ENCODE measurements at regions not wholly inside any gene's neighbourhood (a gene's known extent, or its start where the extent isn't known, plus 50 kb on each side); places are given as distances from the start of the nearest gene placed in this dataset.

DNA sequence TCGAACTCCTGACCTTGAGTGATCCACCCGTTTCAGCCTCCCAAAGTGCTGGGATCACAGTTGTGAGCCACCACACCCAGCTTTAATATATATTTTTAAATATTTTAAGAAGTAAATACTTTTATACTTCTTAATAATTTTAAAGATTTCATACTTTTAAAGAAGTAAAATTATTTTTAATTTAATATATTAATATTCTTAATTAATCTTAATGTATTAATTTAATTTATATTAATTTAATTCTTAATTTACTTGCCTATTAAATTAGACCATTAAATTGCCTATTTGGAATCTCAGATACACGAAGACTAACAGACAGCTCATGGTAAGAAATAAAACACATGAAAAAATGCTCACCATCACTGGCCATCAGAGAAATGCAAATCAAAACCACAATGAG lies 1087.4 kb downstream of the CDH18 start:
- no peak for DNase-seq
- peaks cover 3% of the 10 kb centered on the region for H3K9me3 ChIP-seq (ENCODE audit: control insufficient read depth, low read length, poor library complexity, severe bottlenecking)
- Mint-ChIP-seq H3K36me3 (ENCODE audit: low read depth) (no peaks in the 10 kb centered on the region), H3K4me3 (no peak overlapping the region), H3K27me3 (no peaks in the 10 kb centered on the region), H3K4me1 (no peaks in the 10 kb centered on the region), H3K27ac (no peak overlapping the region)
- no peak for ATAC-seq

DNA sequence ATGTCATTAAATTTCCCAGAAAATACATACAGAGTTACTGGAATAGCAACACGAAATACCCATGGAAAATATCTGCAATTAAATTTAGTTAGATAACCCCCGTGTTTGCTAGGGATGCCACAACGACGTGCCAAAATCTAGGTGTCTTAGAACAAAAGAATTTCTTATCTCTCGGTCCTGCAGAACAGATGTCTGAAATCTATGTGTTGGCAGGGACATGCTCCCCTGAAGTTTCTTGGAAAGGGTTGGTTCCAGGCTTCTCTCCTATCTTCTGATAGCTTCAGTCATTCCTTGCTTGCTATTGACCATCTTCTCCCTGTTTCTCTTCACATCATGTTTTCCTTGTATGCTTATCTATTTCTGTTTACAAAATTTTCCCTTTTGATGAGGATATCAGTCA lies 1067.0 kb downstream of the CDH18 start:
- no peak overlapping the region for H3K27ac Mint-ChIP-seq
- ATAC-seq (no peak), DNase-seq (no peak)
- H3K36me3 Mint-ChIP-seq (ENCODE audit: low read depth): no peaks in the 10 kb centered on the region
- H3K4me3 Mint-ChIP-seq: no peak overlapping the region
- H3K27me3 Mint-ChIP-seq: no peaks in the 10 kb centered on the region
- no peaks in the 10 kb centered on the region for H3K4me1 Mint-ChIP-seq
- no peaks in the 10 kb centered on the region for H3K9me3 ChIP-seq (ENCODE audit: control insufficient read depth, low read length, poor library complexity, severe bottlenecking)

DNA sequence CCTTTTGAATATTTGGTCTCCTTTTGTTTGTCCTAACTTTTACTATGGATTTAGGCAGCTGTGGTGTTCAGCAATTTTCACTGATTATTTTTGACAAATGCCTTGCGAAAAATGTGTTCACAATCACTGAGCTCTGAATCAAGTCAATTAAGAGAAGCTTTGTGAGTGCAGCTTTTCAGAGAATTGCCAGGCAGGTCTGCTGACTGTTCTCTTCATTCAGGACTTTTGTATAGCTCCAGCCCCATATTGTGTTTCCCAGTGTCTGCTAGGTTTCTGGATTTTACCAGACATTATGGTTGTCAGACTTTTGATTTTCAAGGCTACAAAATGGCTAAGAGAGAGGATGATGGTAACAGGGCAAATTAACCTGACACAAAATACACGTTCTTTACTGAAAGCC lies 1055.9 kb downstream of the CDH18 start:
- H3K9me3 ChIP-seq (ENCODE audit: control insufficient read depth, low read length, poor library complexity, severe bottlenecking): no peaks in the 10 kb centered on the region
- Mint-ChIP-seq H3K27me3 (no peaks in the 10 kb centered on the region), H3K4me1 (no peaks in the 10 kb centered on the region), H3K36me3 (ENCODE audit: low read depth) (no peaks in the 10 kb centered on the region), H3K4me3 (no peak overlapping the region), H3K27ac (no peak overlapping the region)
- ATAC-seq (no peak), DNase-seq (no peak)

DNA sequence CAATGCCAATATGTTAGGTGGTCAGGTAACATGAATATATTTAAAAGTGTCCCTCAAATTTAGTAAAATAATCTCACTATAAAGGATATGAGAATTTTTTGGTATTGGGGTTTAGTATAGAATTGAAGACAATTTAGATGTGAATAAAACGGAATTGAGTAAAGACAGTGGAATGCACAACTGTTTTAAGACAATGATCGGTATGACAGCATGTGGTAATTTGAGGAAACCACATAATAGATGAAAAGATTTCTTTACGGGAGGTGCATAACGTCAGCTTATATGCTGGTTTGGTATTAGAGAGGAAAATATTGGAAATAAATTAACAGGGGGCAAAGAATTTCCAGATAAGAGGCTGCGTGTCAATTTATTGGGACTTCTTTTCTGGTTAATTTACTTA lies 1043.2 kb downstream of the CDH18 start:
- no peak for DNase-seq
- no peaks in the 10 kb centered on the region for H3K27me3 Mint-ChIP-seq
- no peaks in the 10 kb centered on the region for H3K9me3 ChIP-seq (ENCODE audit: control insufficient read depth, low read length, poor library complexity, severe bottlenecking)
- no peak overlapping the region for H3K4me3 Mint-ChIP-seq
- H3K36me3 Mint-ChIP-seq (ENCODE audit: low read depth): no peaks in the 10 kb centered on the region
- no peaks in the 10 kb centered on the region for H3K4me1 Mint-ChIP-seq
- H3K27ac Mint-ChIP-seq: no peak overlapping the region
- no peak for ATAC-seq

- Mint-ChIP-seq H3K27me3 (no peaks in the 10 kb centered on the region), H3K36me3 (ENCODE audit: low read depth) (no peaks in the 10 kb centered on the region), H3K4me1 (no peaks in the 10 kb centered on the region), H3K4me3 (no peak overlapping the region), H3K27ac (no peak overlapping the region)
- ATAC-seq (no peak), DNase-seq (no peak)
- peaks cover 3% of the 10 kb centered on the region for H3K9me3 ChIP-seq (ENCODE audit: control insufficient read depth, low read length, poor library complexity, severe bottlenecking)
These were observed 1033.8 kb downstream of the CDH18 start for GRCh38 chr5:18954239-18954638.

DNA sequence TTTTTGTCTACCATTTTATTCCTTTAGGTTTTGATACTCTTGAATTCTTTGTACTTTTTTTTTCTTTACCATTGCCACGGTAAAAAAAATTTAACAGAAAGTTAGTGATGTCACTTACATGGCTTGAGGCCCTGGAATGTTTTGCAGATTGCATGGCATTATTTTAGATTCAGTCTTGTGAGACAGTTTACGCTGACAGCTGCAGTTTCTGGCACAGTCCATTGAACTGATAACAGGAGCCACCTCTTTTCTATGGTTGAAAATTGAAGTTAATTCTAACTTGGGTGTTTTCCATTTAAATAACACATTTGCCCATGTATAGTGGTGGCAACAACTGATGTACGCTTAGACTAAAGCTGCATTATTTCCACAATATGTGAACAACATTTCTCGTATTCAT lies 1028.5 kb downstream of the CDH18 start:
- DNase-seq (no peak), ATAC-seq (no peak)
- Mint-ChIP-seq H3K27me3 (no peaks in the 10 kb centered on the region), H3K4me3 (no peak overlapping the region), H3K27ac (no peak overlapping the region), H3K36me3 (ENCODE audit: low read depth) (no peaks in the 10 kb centered on the region), H3K4me1 (no peaks in the 10 kb centered on the region)
- H3K9me3 ChIP-seq (ENCODE audit: control insufficient read depth, low read length, poor library complexity, severe bottlenecking): no peaks in the 10 kb centered on the region

DNA sequence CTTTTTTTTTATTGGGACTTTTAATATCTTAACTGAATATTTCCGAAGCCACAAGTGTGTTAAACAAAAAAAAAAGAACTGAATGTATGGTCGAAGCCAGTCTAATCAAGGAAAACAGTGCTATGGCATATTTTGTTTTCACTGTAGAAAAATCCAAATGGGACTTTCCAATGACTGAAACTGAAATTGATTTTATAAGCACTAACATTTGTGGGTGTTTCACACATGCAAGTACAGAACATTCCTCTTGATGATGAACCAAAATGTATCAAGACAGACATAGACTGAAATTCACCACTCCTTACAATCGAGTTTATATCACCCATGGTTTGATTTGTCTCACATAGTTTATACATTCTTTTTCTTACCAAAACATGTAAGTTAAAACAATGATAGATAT lies 1026.8 kb downstream of the CDH18 start:
- Mint-ChIP-seq H3K27me3 (no peaks in the 10 kb centered on the region), H3K4me3 (no peak overlapping the region), H3K4me1 (no peaks in the 10 kb centered on the region), H3K36me3 (ENCODE audit: low read depth) (no peaks in the 10 kb centered on the region), H3K27ac (no peak overlapping the region)
- ATAC-seq (no peak), DNase-seq (no peak)
- H3K9me3 ChIP-seq (ENCODE audit: control insufficient read depth, low read length, poor library complexity, severe bottlenecking): no peaks in the 10 kb centered on the region

- Mint-ChIP-seq H3K27me3 (no peaks in the 10 kb centered on the region), H3K36me3 (ENCODE audit: low read depth) (no peaks in the 10 kb centered on the region), H3K4me3 (no peak overlapping the region), H3K4me1 (no peaks in the 10 kb centered on the region), H3K27ac (no peak overlapping the region)
- no peaks in the 10 kb centered on the region for H3K9me3 ChIP-seq (ENCODE audit: control insufficient read depth, low read length, poor library complexity, severe bottlenecking)
- ATAC-seq: no peak
- DNase-seq: no peak
These were observed 1022.1 kb downstream of the CDH18 start for GRCh38 chr5:18965893-18966292.

- no peaks in the 10 kb centered on the region for H3K9me3 ChIP-seq (ENCODE audit: control insufficient read depth, low read length, poor library complexity, severe bottlenecking)
- no peak for DNase-seq
- Mint-ChIP-seq H3K4me1 (no peaks in the 10 kb centered on the region), H3K27ac (no peak overlapping the region), H3K27me3 (no peaks in the 10 kb centered on the region), H3K4me3 (no peak overlapping the region), H3K36me3 (ENCODE audit: low read depth) (no peaks in the 10 kb centered on the region)
- no peak for ATAC-seq
These were observed 1020.4 kb downstream of the CDH18 start for GRCh38 chr5:18967637-18968036.

DNA sequence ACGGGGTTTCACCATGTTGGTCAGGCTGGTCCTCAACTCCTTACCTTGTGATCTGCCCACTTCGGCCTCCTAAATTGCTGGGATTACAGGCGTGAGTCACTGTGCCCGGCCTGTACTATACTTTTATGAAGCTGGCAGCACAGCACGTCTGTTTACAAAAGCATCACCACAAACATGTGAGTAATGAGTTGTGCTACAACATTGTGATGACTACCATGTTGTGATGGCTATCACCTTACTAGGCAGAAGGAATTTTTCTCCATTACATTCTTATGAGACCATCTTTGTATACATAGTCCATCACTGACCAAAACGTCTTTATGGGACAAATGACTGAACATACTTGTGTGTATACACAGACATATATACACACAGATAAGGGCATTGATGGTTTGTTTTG lies 1019.0 kb downstream of the CDH18 start:
- no peaks in the 10 kb centered on the region for H3K27me3 Mint-ChIP-seq
- ATAC-seq: no peak

DNA sequence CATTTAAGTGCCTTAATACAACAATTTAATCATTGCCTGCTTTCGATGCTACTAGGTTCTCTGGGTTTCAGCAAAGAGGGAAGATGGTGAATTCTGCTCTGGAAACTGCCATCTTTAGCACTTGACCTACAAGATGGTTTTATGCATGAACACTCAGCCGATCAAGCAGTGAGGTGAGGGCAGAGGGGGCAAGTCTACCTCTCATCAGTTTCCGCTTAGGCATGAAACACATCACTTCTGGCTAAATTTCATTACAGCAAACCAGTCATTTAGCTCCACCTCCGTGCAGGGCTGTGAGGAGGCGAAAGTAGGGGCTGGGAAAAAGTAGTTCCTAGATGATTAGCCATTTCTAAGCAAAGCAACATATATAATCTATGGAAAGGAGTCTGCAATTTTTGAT lies 1018.0 kb downstream of the CDH18 start:
- no peak for DNase-seq
- Mint-ChIP-seq H3K36me3 (ENCODE audit: low read depth) (no peaks in the 10 kb centered on the region), H3K4me3 (no peak overlapping the region), H3K27ac (no peak overlapping the region), H3K27me3 (no peaks in the 10 kb centered on the region), H3K4me1 (no peaks in the 10 kb centered on the region)
- ATAC-seq: no peak
- H3K9me3 ChIP-seq (ENCODE audit: control insufficient read depth, low read length, poor library complexity, severe bottlenecking): no peaks in the 10 kb centered on the region

More for the DNA sequence above, 1019.0 kb downstream of the CDH18 start:
- Mint-ChIP-seq H3K4me3 (no peak overlapping the region), H3K4me1 (no peaks in the 10 kb centered on the region), H3K27ac (no peak overlapping the region), H3K36me3 (ENCODE audit: low read depth) (no peaks in the 10 kb centered on the region)
- DNase-seq: no peak
- H3K9me3 ChIP-seq (ENCODE audit: control insufficient read depth, low read length, poor library complexity, severe bottlenecking): no peaks in the 10 kb centered on the region

DNA sequence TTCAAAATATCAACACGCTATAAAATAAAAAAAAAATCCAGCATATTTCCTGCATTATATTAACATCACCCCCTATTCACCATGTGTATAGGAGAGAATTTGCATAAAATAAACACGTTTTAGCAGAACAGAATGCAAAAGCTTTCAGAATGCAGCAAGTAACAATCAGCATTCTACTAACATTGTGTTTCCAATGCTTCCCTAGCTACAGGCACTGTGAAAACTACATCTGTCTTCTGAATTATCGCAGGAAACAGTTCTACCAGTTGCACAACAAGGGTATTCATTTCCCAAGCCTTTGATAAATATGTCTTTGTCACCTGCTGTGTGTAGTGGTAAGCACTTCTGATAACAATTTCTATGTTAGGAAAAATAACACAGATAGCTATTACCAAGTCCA lies 1015.8 kb downstream of the CDH18 start:
- no peaks in the 10 kb centered on the region for H3K36me3 Mint-ChIP-seq (ENCODE audit: low read depth)
- H3K4me3 Mint-ChIP-seq: no peak overlapping the region
- H3K27me3 Mint-ChIP-seq: no peaks in the 10 kb centered on the region
- no peak overlapping the region for H3K27ac Mint-ChIP-seq
- no peaks in the 10 kb centered on the region for H3K4me1 Mint-ChIP-seq
- no peaks in the 10 kb centered on the region for H3K9me3 ChIP-seq (ENCODE audit: control insufficient read depth, low read length, poor library complexity, severe bottlenecking)
- DNase-seq: no peak
- no peak for ATAC-seq

DNA sequence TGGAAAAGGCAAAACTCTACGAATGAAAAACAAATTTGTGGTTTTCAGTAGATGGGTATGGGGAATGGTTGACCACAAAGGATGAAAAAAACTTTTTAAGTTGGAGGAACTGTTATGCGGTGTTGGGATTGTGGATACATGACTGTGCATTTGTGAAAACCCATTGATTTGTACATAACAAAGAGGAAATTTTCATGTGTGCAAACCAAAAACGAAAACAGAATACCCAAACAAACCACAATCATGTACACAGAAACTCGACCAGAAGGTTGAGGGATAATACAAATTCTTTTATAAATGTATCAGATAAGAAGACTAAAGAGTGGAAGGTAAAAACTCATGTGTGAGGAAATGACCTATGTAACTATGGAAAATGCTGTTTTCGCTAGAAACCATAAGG lies 1012.4 kb downstream of the CDH18 start:
- Mint-ChIP-seq H3K27ac (no peak overlapping the region), H3K4me1 (no peaks in the 10 kb centered on the region), H3K36me3 (ENCODE audit: low read depth) (no peaks in the 10 kb centered on the region), H3K4me3 (no peak overlapping the region), H3K27me3 (no peaks in the 10 kb centered on the region)
- ATAC-seq (no peak), DNase-seq (no peak)
- H3K9me3 ChIP-seq (ENCODE audit: control insufficient read depth, low read length, poor library complexity, severe bottlenecking): no peaks in the 10 kb centered on the region

DNA sequence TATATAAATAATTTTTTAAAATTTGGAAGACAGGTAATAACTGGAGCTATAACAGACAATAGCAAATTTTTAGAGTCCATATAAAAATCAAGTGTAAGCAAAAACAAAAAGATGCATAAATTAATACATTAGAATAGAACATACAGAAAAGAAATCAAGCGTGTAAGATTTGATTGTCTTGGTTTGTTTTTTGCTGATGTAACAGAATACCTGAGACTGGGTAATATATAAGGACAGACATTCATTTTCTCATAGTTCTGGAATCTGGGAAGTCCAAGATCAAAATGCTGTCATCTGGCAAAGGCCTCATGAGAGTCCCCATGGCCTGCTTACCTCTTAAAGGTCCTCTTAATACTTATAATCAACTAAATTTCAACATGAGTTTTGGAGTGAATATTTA lies 1010.1 kb downstream of the CDH18 start:
- DNase-seq (no peak), ATAC-seq (no peak)
- no peaks in the 10 kb centered on the region for H3K27me3 Mint-ChIP-seq
- no peaks in the 10 kb centered on the region for H3K4me1 Mint-ChIP-seq
- no peak overlapping the region for H3K27ac Mint-ChIP-seq
- no peak overlapping the region for H3K4me3 Mint-ChIP-seq
- H3K36me3 Mint-ChIP-seq (ENCODE audit: low read depth): no peaks in the 10 kb centered on the region
- no peaks in the 10 kb centered on the region for H3K9me3 ChIP-seq (ENCODE audit: control insufficient read depth, low read length, poor library complexity, severe bottlenecking)

- H3K4me1 Mint-ChIP-seq: no peaks in the 10 kb centered on the region
- H3K27ac Mint-ChIP-seq: no peak overlapping the region
- no peak for ATAC-seq
- H3K36me3 Mint-ChIP-seq (ENCODE audit: low read depth): no peaks in the 10 kb centered on the region
- DNase-seq: no peak
- H3K4me3 Mint-ChIP-seq: no peak overlapping the region
- H3K27me3 Mint-ChIP-seq: no peaks in the 10 kb centered on the region
- no peaks in the 10 kb centered on the region for H3K9me3 ChIP-seq (ENCODE audit: control insufficient read depth, low read length, poor library complexity, severe bottlenecking)
These were observed 1003.4 kb downstream of the CDH18 start for GRCh38 chr5:18984559-18985080.

Data from T-helper 17 cell (primary cell).